ENCODE measurements at regions not wholly inside any gene's neighbourhood (a gene's known extent, or its start where the extent isn't known, plus 50 kb on each side); places are given as distances from the start of the nearest gene placed in this dataset.

DNA sequence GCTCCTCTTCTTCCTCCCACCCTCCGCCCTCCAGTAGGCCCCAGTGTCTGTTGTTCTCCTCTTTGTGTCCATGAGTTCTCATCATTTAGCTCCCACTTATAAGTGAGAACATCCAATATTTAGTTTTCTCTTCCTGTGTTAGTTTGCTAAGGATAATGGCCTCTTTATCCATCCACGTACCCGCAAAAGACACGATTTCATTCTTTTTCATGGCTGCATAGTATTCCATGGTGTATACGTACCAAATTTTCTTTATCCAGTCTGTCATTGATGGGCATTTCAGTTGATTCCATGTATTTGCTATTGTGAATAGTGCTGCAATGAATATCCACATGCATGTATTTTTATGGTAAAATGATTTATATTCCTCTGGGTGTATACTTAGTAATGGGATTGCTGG is 82.2 kb downstream of the COPS8 start:
- no peak overlapping the region for H3K4me3 ChIP-seq (ENCODE audit: control insufficient read depth, low read depth, low read length)
- TF ChIP-seq, protein P1, sequence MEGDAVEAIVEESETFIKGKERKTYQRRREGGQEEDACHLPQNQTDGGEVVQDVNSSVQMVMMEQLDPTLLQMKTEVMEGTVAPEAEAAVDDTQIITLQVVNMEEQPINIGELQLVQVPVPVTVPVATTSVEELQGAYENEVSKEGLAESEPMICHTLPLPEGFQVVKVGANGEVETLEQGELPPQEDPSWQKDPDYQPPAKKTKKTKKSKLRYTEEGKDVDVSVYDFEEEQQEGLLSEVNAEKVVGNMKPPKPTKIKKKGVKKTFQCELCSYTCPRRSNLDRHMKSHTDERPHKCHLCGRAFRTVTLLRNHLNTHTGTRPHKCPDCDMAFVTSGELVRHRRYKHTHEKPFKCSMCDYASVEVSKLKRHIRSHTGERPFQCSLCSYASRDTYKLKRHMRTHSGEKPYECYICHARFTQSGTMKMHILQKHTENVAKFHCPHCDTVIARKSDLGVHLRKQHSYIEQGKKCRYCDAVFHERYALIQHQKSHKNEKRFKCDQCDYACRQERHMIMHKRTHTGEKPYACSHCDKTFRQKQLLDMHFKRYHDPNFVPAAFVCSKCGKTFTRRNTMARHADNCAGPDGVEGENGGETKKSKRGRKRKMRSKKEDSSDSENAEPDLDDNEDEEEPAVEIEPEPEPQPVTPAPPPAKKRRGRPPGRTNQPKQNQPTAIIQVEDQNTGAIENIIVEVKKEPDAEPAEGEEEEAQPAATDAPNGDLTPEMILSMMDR (conservative IDR thresholded peaks at IDR 0.05; ENCODE audit: control insufficient read depth, insufficient read depth, low read depth, low read length): no peak
- DNase-seq (ENCODE audit: low read depth): no peak

DNA sequence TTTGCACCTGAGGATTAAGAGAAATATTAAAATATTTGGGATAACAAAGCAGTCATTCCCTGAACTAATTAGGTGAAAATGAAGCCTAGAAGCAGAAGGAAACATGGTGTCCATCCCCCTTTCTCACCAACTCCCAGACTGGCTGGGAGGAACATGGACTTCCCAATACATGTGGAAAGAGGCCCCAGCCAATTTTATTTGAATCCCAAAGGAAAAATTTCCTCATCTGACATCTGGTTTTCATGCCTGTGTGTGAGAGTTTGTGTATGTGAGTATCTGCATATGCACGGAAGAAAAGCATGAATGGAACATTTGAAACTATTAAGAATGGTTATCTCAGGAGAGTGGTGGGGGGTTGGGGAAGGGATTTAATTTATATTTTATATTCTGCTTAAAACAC is 84.3 kb downstream of the COPS8 start:
- TF ChIP-seq, protein P1 (conservative IDR thresholded peaks at IDR 0.05; ENCODE audit: control insufficient read depth, insufficient read depth, low read depth, low read length): no peak
- H3K4me3 ChIP-seq (ENCODE audit: control insufficient read depth, low read depth, low read length): no peak overlapping the region
- DNase-seq (ENCODE audit: low read depth): peak; percentile 95

DNA sequence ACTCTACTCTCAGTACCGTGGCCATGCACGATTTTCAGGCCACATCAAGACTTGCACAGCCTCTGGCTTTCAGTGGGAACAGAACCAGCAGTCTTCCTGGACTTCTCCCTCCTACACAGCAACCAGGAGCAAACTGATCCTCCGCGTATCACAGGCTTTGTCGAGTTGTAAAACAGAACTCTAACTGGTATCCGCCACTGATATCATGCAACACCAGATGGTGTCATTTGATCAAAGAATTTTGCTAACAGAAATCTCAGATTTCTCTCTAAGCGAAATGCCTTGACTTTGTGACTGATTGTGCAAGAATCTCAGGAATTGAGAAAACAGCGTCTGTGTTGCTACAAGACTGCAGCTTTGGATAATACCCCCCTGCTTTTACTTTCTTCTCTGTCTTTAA is 85.7 kb downstream of the COPS8 start:
- DNase-seq (ENCODE audit: low read depth): peak; percentile 97
- no peak overlapping the region for H3K4me3 ChIP-seq (ENCODE audit: control insufficient read depth, low read depth, low read length)
- TF ChIP-seq, protein P1 (conservative IDR thresholded peaks at IDR 0.05; ENCODE audit: control insufficient read depth, insufficient read depth, low read depth, low read length): peak; percentile 34

DNA sequence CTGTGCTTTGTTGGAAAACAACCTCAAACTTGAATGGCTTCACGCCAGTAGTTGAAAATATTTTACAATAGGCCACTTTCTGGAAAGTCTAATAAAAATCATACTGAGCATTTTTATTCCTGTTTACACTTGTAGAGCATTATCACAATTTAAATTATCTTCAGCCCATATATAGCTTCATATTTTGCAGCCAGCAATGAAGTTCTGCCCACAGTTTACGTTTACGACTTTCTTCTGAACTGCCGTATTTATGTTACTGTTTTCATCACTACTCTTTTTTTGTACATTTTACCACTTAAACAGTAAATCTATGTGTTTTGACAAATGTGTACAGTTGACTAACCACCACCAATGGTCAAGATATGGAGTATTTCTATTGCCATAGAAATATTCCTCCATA is 86.2 kb downstream of the COPS8 start:
- H3K4me3 ChIP-seq (ENCODE audit: control insufficient read depth, low read depth, low read length): no peak overlapping the region
- DNase-seq (ENCODE audit: low read depth): no peak
- TF ChIP-seq, protein P1 (conservative IDR thresholded peaks at IDR 0.05; ENCODE audit: control insufficient read depth, insufficient read depth, low read depth, low read length): no peak

DNA sequence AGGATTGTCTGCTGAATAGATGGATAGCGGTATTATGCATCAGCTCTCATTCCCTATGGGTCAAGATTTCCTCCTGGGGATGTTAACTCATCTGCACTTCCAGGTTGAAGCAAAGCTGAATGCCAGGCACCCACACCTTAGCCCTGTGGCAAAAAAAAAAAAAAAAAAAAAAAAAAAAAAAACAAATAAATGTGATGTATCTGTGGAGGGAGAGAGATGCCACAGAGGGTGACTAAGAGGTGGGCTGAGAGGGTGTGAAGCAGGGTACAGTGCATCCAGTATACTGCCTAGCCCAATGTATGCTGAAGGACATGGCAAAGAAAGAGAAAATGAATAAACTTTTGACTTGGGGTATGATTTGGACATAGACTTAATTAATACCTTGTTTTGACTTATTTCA is 91.4 kb downstream of the COPS8 start:
- H3K4me3 ChIP-seq (ENCODE audit: control insufficient read depth, low read depth, low read length): no peak overlapping the region
- no peak for DNase-seq (ENCODE audit: low read depth)
- TF ChIP-seq, protein P1 (conservative IDR thresholded peaks at IDR 0.05; ENCODE audit: control insufficient read depth, insufficient read depth, low read depth, low read length): no peak

DNA sequence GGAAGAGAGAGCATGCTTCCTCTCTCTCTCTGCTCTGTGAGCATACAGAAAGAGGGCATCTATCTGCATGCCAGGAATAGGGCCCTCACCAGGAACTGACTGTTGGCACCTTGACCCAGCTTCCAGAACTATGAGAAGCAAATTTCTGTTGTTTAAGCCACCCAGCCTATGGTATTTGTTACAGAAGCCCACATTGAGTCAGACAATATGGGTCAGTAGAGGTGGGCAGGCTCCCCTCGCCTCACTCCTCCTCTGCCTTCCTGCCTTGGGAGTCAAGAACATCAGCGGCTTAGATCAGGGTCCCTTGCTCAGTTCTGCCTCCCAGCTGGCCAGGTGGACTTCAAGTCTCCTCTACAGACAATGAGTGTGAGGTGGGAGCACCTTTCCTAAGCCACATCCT is 92.3 kb downstream of the COPS8 start:
- DNase-seq (ENCODE audit: low read depth): no peak
- no peak overlapping the region for H3K4me3 ChIP-seq (ENCODE audit: control insufficient read depth, low read depth, low read length)
- TF ChIP-seq, protein P1 (conservative IDR thresholded peaks at IDR 0.05; ENCODE audit: control insufficient read depth, insufficient read depth, low read depth, low read length): no peak

DNA sequence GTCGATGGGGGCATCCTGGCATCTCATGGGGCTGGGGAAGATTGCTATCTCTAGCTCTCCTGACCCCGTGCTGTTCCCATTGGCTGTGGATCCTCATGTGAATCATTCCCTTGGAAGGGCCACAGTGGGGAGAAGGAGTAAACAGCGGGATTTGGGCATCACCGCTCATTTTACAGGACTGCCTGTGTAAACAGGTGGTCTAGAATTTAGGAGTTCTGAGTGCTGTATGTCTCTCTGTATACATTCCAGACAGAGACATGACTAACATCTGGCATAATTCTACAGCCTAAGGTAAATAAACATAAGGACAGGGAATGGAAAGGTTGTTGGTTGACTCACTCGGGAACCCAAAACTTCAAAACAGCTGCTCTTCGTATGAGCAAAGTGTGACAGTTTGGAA is 92.7 kb downstream of the COPS8 start:
- TF ChIP-seq, protein P1 (conservative IDR thresholded peaks at IDR 0.05; ENCODE audit: control insufficient read depth, insufficient read depth, low read depth, low read length): no peak
- H3K4me3 ChIP-seq (ENCODE audit: control insufficient read depth, low read depth, low read length): no peak overlapping the region
- DNase-seq (ENCODE audit: low read depth): peak; percentile 97

All from fibroblast of mammary gland (primary cell).